Neural progenitor cell (in vitro differentiated cells): ENCODE measurements at regions not wholly inside any gene's neighbourhood (a gene's known extent, or its start where the extent isn't known, plus 50 kb on each side); places are given as distances from the start of the nearest gene placed in this dataset.

Experiments used
- DNase-seq: peaks from one replicate; pipeline ENCODE4 v3.0.0-alpha.2; 2016; ENCODE audit warnings: low spot score
- H2AFZ ChIP-seq: fragments of 200-600 bp; sonication (generic); replicated peaks from 2 replicates; pipeline ENCODE4 v1.6.1; 2016; ENCODE audit warnings: antibody characterized with exemption
- H3F3A ChIP-seq: fragments of 200-600 bp; sonication (generic); 2 replicates; pipeline ENCODE4 v1.6.1; 2016; ENCODE audit warnings: antibody characterized with exemption, low read depth
- H3K27ac ChIP-seq: fragments of 200-600 bp; sonication (generic); 2 replicates; pipeline ENCODE4 v1.5.1; 2016; ENCODE audit warnings: mild to moderate bottlenecking
- H3K27me3 ChIP-seq: fragments of 200-600 bp; sonication (generic); 2 replicates; pipeline ENCODE4 v1.6.1; 2016; ENCODE audit warnings: mild to moderate bottlenecking, moderate library complexity
- H3K36me3 ChIP-seq: fragments of 200-600 bp; sonication (generic); 2 replicates; pipeline ENCODE4 v1.5.1; 2016
- H3K4me1 ChIP-seq: fragments of 200-600 bp; sonication (generic); 2 replicates; pipeline ENCODE4 v1.6.1; 2016; ENCODE audit warnings: mixed run types
- H3K4me2 ChIP-seq: fragments of 200-600 bp; sonication (generic); 2 replicates; pipeline ENCODE4 v1.6.1; 2016
- H3K4me3 ChIP-seq: fragments of 200-600 bp; sonication (generic); 2 replicates; pipeline ENCODE4 v1.5.1; 2016
- H3K79me2 ChIP-seq: fragments of 200-600 bp; sonication (generic); 2 replicates; pipeline ENCODE4 v1.6.1; 2016; ENCODE audit warnings: low read depth
- H3K9ac ChIP-seq: fragments of 200-600 bp; sonication (generic); 2 replicates; pipeline ENCODE4 v1.6.1; 2016
- H3K9me3 ChIP-seq: fragments of 200-600 bp; sonication (generic); 2 replicates; pipeline ENCODE4 v1.5.1; 2016; ENCODE audit warnings: low read depth
- H4K20me1 ChIP-seq: fragments of 200-600 bp; sonication (generic); 2 replicates; pipeline ENCODE4 v1.6.1; 2016; ENCODE audit warnings: low read depth
- H3K27ac Mint-ChIP-seq: 3 replicates; pipeline ENCODE4 v1.8.0; 2021; ENCODE audit warnings: mixed read lengths
- H3K27me3 Mint-ChIP-seq: 2 replicates; pipeline ENCODE4 v1.8.0; 2022; ENCODE audit warnings: low read depth, mild to moderate bottlenecking, inconsistent platforms, moderate library complexity, mixed read lengths; ENCODE audit not compliant: insufficient read depth
- H3K36me3 Mint-ChIP-seq: 3 replicates; pipeline ENCODE4 v1.8.0; 2021; ENCODE audit warnings: mixed read lengths
- H3K4me1 Mint-ChIP-seq: 3 replicates; pipeline ENCODE4 v1.8.0; 2021; ENCODE audit warnings: mixed read lengths
- H3K4me3 Mint-ChIP-seq: 3 replicates; pipeline ENCODE4 v1.8.0; 2021; ENCODE audit warnings: mild to moderate bottlenecking, moderate library complexity, mixed read lengths
- H3K9me3 Mint-ChIP-seq: 3 replicates; pipeline ENCODE4 v1.8.0; 2020; ENCODE audit warnings: mixed read lengths
- CTCF ChIP-seq: fragments of 200-600 bp; sonication (generic); IDR thresholded peaks from 2 replicates; pipeline ENCODE4 v1.5.1; 2017; ENCODE audit warnings: antibody characterized with exemption, mild to moderate bottlenecking
- EZH2 ChIP-seq: fragments of 200-600 bp; sonication (generic); IDR thresholded peaks from 2 replicates; pipeline ENCODE4 v1.6.1; 2017; ENCODE audit warnings: antibody characterized with exemption, mild to moderate bottlenecking, moderate library complexity
- EZH2phosphoT487 ChIP-seq: fragments of 200-600 bp; sonication (generic); IDR thresholded peaks from 2 replicates; pipeline ENCODE4 v1.6.1; 2017; ENCODE audit warnings: antibody characterized with exemption

GRCh38 chr10:133016493-133017202, 71.1 kb upstream of the ADGRA1 start:
- no peak overlapping the region for H3K4me3 ChIP-seq
- no peaks in the 10 kb centered on the region for H3K9me3 ChIP-seq
- no peaks in the 10 kb centered on the region for H4K20me1 ChIP-seq
- no peaks in the 10 kb centered on the region for H3F3A ChIP-seq
- H3K27me3 ChIP-seq, result no peaks in the 10 kb centered on the region
- no peaks in the 10 kb centered on the region for H3K4me1 ChIP-seq
- H3K4me1 Mint-ChIP-seq, result peaks cover 3% of the 10 kb centered on the region
- H3K27ac ChIP-seq, result no peak overlapping the region
- no peaks in the 10 kb centered on the region for H3K79me2 ChIP-seq
- no peak for DNase-seq
- peaks cover 3% of the 10 kb centered on the region for H3K9me3 Mint-ChIP-seq
- H3K36me3 Mint-ChIP-seq, result no peaks in the 10 kb centered on the region
- H3K27me3 Mint-ChIP-seq, result no peaks in the 10 kb centered on the region
- H3K4me2 ChIP-seq, result no peak overlapping the region
- no peak overlapping the region for H3K4me3 Mint-ChIP-seq
- H3K9ac ChIP-seq, result no peak overlapping the region
- H3K36me3 ChIP-seq, result no peaks in the 10 kb centered on the region
- no peak for TF ChIP-seq CTCF
- no peak for TF ChIP-seq EZH2phosphoT487
- no peak for TF ChIP-seq EZH2
- H3K27ac Mint-ChIP-seq, result no peak overlapping the region
- H2AFZ ChIP-seq, result no peak overlapping the region

GRCh38 chr10:133015816-133016462, 71.8 kb upstream of the ADGRA1 start:
- no peaks in the 10 kb centered on the region for H3K36me3 ChIP-seq
- TF ChIP-seq EZH2 (no peak), CTCF (no peak), EZH2phosphoT487 (no peak)
- no peaks in the 10 kb centered on the region for H3K36me3 Mint-ChIP-seq
- H3K4me2 ChIP-seq, result no peak overlapping the region
- peaks cover 7% of the 10 kb centered on the region for H3F3A ChIP-seq
- H3K4me3 Mint-ChIP-seq, result no peak overlapping the region
- H3K27ac Mint-ChIP-seq, result no peak overlapping the region
- no peak for DNase-seq
- H4K20me1 ChIP-seq, result no peaks in the 10 kb centered on the region
- peaks cover 2% of the 10 kb centered on the region for H3K4me1 Mint-ChIP-seq
- H3K9me3 Mint-ChIP-seq, result no peaks in the 10 kb centered on the region
- no peaks in the 10 kb centered on the region for H3K4me1 ChIP-seq
- no peak overlapping the region for H3K9ac ChIP-seq
- no peak overlapping the region for H3K27ac ChIP-seq
- H3K9me3 ChIP-seq, result no peaks in the 10 kb centered on the region
- H3K79me2 ChIP-seq, result no peaks in the 10 kb centered on the region
- no peaks in the 10 kb centered on the region for H3K27me3 Mint-ChIP-seq
- H2AFZ ChIP-seq, result no peak overlapping the region
- no peaks in the 10 kb centered on the region for H3K27me3 ChIP-seq
- H3K4me3 ChIP-seq, result no peak overlapping the region

- Histone ChIP-seq H3K4me1 (no peaks in the 10 kb centered on the region), H3K27ac (no peak overlapping the region), H3F3A (peaks cover 10% of the 10 kb centered on the region), H3K36me3 (no peaks in the 10 kb centered on the region), H3K9me3 (no peaks in the 10 kb centered on the region), H3K79me2 (no peaks in the 10 kb centered on the region), H3K4me3 (no peak overlapping the region), H3K27me3 (no peaks in the 10 kb centered on the region), H3K4me2 (no peak overlapping the region), H2AFZ (no peak overlapping the region), H3K9ac (no peak overlapping the region), H4K20me1 (no peaks in the 10 kb centered on the region)
- Mint-ChIP-seq H3K4me1 (peaks cover 2% of the 10 kb centered on the region), H3K27ac (no peak overlapping the region), H3K9me3 (no peaks in the 10 kb centered on the region), H3K27me3 (no peaks in the 10 kb centered on the region), H3K36me3 (no peaks in the 10 kb centered on the region), H3K4me3 (no peak overlapping the region)
- DNase-seq, result no peak
- TF ChIP-seq EZH2, result no peak
Observed at GRCh38 chr10:133015321-133015720, 72.4 kb upstream of the ADGRA1 start.
